ENCODE measurements at regions not wholly inside any gene's neighbourhood (a gene's known extent, or its start where the extent isn't known, plus 50 kb on each side); places are given as distances from the start of the nearest gene placed in this dataset.
"Not testable (repeated sequence)": the region's sequence is repeated elsewhere in the genome, so short reads cannot be mapped to it uniquely, and the experiment has no call there.

DNA sequence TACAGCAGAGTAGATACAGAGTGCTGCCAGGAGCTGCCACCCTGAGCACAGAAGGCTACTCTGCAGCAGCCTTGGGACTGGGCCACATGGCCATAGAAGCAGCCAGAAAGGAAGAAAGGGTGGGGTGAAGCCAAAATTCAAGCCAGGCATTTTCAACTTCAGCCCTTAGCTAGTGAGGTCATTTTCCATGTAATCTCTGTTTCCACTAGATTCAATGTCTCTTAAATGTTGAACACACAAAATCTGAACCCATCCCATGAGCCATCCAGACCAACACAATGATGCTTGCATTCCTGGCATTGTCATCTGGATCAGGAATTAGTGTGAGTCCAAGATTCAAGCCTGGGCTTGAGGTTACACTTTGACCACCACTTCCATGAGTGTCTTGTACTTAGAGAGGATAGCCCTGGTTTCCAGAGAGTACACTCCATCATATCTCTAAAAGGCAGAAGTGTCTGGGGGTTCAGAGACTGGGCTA, 243.6 kb downstream of the OSR1 start:
- no peak for DNase-seq
- POLR2A ChIA-PET: no interaction called here
- Mint-ChIP-seq H3K27ac (no peak overlapping the region), H3K9me3 (peaks cover 4% of the 10 kb centered on the region), H3K36me3 (ENCODE audit: low read depth) (no peaks in the 10 kb centered on the region), H3K4me1 (no peaks in the 10 kb centered on the region), H3K27me3 (no peaks in the 10 kb centered on the region), H3K4me3 (no peak overlapping the region)
- CTCF ChIA-PET: no interaction called here

DNA sequence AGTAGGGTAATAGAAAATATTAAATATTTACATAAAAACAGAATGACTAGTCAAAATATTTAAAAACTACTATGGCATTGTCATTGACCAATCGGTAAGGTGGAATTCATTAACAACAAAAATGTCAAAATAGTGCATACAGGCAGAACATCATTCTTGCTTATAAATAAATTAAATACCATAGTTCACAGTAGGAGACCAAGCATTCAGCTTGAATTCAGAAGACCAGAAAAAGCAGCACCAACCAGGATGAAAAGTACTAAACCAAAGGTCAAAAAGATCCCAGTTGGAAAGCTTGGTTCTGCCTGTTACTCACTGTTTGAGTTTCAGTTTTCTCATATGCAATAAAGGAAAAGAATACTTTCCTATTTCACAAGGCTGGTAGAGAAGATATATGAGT, 244.3 kb downstream of the OSR1 start:
- no peaks in the 10 kb centered on the region for H3K27me3 Mint-ChIP-seq
- no peaks in the 10 kb centered on the region for H3K36me3 Mint-ChIP-seq (ENCODE audit: low read depth)
- no peak overlapping the region for H3K27ac Mint-ChIP-seq
- H3K4me1 Mint-ChIP-seq: no peaks in the 10 kb centered on the region
- CTCF ChIA-PET: no interaction called here
- no peak for DNase-seq
- no peak overlapping the region for H3K4me3 Mint-ChIP-seq
- peaks cover 4% of the 10 kb centered on the region for H3K9me3 Mint-ChIP-seq
- POLR2A ChIA-PET: no interaction called here

- no peak overlapping the region for H3K4me3 Mint-ChIP-seq
- no peak overlapping the region for H3K27ac Mint-ChIP-seq
- ChIA-PET POLR2A (no interaction called here), CTCF (no interaction called here)
- DNase-seq: no peak
- H3K27me3 Mint-ChIP-seq: no peaks in the 10 kb centered on the region
- H3K36me3 Mint-ChIP-seq (ENCODE audit: low read depth): no peaks in the 10 kb centered on the region
- peaks cover 4% of the 10 kb centered on the region for H3K9me3 Mint-ChIP-seq
- H3K4me1 Mint-ChIP-seq: no peaks in the 10 kb centered on the region
These were observed 247.1 kb downstream of the OSR1 start for GRCh38 chr2:19111354-19111753.

DNA sequence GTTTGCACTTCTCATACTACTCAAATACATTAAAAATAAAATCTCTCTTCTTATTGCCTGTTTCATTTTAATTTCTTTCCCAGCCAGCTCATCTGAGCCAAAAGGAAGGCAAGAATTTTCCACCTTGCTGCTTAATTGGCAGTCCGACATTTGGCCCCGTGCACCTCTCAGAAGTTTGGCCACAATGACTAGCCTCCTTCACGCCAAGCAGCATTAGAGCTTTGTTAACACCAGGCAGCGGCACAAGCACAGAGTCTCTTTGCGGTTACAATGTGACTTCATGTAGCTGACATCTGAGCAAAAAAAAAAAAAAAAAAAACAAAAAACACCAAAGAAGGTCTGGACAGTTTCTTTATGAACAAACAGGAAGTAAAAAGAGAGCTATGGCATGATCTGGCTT, 248.9 kb downstream of the OSR1 start:
- CTCF ChIA-PET: no interaction called here
- Mint-ChIP-seq H3K27me3 (no peaks in the 10 kb centered on the region), H3K9me3 (peaks cover 2% of the 10 kb centered on the region), H3K27ac (no peak overlapping the region), H3K4me1 (no peaks in the 10 kb centered on the region), H3K4me3 (no peak overlapping the region), H3K36me3 (ENCODE audit: low read depth) (no peaks in the 10 kb centered on the region)
- POLR2A ChIA-PET: no interaction called here
- no peak for DNase-seq

- CTCF ChIA-PET: no interaction called here
- Mint-ChIP-seq H3K36me3 (ENCODE audit: low read depth) (no peaks in the 10 kb centered on the region), H3K9me3 (peaks cover 2% of the 10 kb centered on the region), H3K27me3 (no peaks in the 10 kb centered on the region), H3K4me1 (no peaks in the 10 kb centered on the region), H3K4me3 (no peak overlapping the region), H3K27ac (no peak overlapping the region)
- POLR2A ChIA-PET: no interaction called here
- no peak for DNase-seq
These were observed 252.0 kb downstream of the OSR1 start for GRCh38 chr2:19106376-19106775.

GRCh38 chr2:19104503-19104902, 253.9 kb downstream of the OSR1 start:
- no peak overlapping the region for H3K4me3 Mint-ChIP-seq
- H3K27me3 Mint-ChIP-seq: no peaks in the 10 kb centered on the region
- POLR2A ChIA-PET: no interaction called here
- no peak overlapping the region for H3K27ac Mint-ChIP-seq
- peaks cover 2% of the 10 kb centered on the region for H3K9me3 Mint-ChIP-seq
- no peaks in the 10 kb centered on the region for H3K4me1 Mint-ChIP-seq
- CTCF ChIA-PET: no interaction called here
- H3K36me3 Mint-ChIP-seq (ENCODE audit: low read depth): no peaks in the 10 kb centered on the region
- DNase-seq: no peak

DNA sequence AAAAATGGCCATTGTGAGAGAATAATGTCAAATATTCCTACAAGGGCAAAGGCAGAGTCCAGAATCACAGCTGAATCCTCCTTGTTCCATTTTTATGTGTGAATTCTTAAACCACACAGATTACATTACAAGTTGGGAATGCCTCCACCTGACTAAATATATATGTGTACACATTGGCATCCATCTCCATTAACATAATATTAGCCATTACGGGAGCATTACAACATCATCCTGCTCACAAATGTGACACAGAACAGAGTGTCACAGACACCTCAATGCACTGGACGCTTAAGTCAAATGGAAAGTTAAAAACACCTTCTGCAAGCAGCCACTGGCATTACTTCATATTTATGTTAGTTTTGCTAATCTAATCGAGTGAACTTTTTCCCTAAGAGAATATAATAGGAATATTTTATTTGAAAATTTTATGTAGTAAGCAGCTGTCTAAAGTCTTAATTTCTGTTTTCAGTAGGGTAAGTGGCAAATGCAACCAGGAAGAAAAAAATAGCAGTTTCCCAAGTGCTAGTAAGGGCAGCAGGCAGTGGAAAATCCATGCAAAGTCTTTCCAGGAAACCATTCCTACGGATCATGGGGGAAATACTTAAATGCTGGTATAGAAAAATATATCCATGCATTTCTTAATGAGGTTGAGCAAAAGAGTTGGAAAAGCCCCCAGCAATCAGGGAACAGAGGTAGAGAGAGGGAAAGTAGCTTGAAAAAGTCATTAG, 255.6 kb downstream of the OSR1 start:
- no peak for DNase-seq
- Mint-ChIP-seq H3K36me3 (ENCODE audit: low read depth) (no peaks in the 10 kb centered on the region), H3K4me3 (no peak overlapping the region), H3K27me3 (no peaks in the 10 kb centered on the region), H3K27ac (no peak overlapping the region), H3K9me3 (peaks cover 2% of the 10 kb centered on the region), H3K4me1 (no peaks in the 10 kb centered on the region)
- ChIA-PET POLR2A (no interaction called here), CTCF (no interaction called here)

GRCh38 chr2:19101968-19102367, 256.5 kb downstream of the OSR1 start:
- Mint-ChIP-seq H3K36me3 (ENCODE audit: low read depth) (no peaks in the 10 kb centered on the region), H3K4me1 (no peaks in the 10 kb centered on the region), H3K27me3 (no peaks in the 10 kb centered on the region), H3K4me3 (no peak overlapping the region), H3K27ac (no peak overlapping the region), H3K9me3 (no peaks in the 10 kb centered on the region)
- CTCF ChIA-PET: no interaction called here
- no peak for DNase-seq
- POLR2A ChIA-PET: no interaction called here

DNA sequence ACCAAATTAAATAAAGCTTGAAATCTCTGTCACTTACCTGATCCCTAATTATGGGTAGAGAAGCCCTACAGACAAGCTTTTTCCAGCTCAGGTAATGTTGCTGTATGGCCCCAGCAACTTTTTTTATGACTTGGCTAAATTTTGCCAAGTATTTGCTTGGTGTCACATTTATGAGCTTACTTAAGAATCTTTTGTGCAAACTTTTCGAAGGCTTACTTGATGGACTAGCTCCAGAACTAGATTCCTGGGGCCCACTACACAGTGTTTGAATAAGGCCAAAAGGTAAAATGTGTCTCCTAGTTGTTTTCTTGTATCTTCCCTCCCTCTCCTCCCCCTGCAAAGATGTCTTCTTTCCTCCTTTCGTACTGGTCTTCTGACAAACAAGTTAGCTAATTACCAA, 257.9 kb downstream of the OSR1 start:
- POLR2A ChIA-PET: no interaction called here
- Mint-ChIP-seq H3K27me3 (no peaks in the 10 kb centered on the region), H3K36me3 (ENCODE audit: low read depth) (no peaks in the 10 kb centered on the region), H3K4me1 (no peaks in the 10 kb centered on the region), H3K27ac (no peak overlapping the region), H3K9me3 (no peaks in the 10 kb centered on the region), H3K4me3 (no peak overlapping the region)
- CTCF ChIA-PET: interaction anchor here (0.5 kb wide), 1 partner anchor 25 kb away, joined by 3 read pairs; no protein-coding TSS in a partner anchor
- no peak for DNase-seq

GRCh38 chr2:19099181-19099580, 259.2 kb downstream of the OSR1 start:
- no peak overlapping the region for H3K27ac Mint-ChIP-seq
- no peak overlapping the region for H3K4me3 Mint-ChIP-seq
- H3K9me3 Mint-ChIP-seq: no peaks in the 10 kb centered on the region
- H3K27me3 Mint-ChIP-seq: no peaks in the 10 kb centered on the region
- no peaks in the 10 kb centered on the region for H3K36me3 Mint-ChIP-seq (ENCODE audit: low read depth)
- H3K4me1 Mint-ChIP-seq: no peaks in the 10 kb centered on the region
- DNase-seq: no peak
- CTCF ChIA-PET: no interaction called here
- POLR2A ChIA-PET: no interaction called here

- Mint-ChIP-seq H3K9me3 (no peaks in the 10 kb centered on the region), H3K27ac (no peak overlapping the region), H3K27me3 (no peaks in the 10 kb centered on the region), H3K4me1 (no peaks in the 10 kb centered on the region), H3K36me3 (ENCODE audit: low read depth) (no peaks in the 10 kb centered on the region), H3K4me3 (no peak overlapping the region)
- no peak for DNase-seq
- ChIA-PET CTCF (no interaction called here), POLR2A (no interaction called here)
These were observed 259.8 kb downstream of the OSR1 start for GRCh38 chr2:19098467-19099160.

GRCh38 chr2:19089476-19089875, 268.9 kb downstream of the OSR1 start:
- DNase-seq; H3K9me3 Mint-ChIP-seq; H3K27me3 Mint-ChIP-seq; CTCF ChIA-PET; H3K27ac Mint-ChIP-seq; POLR2A ChIA-PET; H3K4me1 Mint-ChIP-seq; H3K4me3 Mint-ChIP-seq; H3K36me3 Mint-ChIP-seq (ENCODE audit: low read depth): not testable (repeated sequence)

DNA sequence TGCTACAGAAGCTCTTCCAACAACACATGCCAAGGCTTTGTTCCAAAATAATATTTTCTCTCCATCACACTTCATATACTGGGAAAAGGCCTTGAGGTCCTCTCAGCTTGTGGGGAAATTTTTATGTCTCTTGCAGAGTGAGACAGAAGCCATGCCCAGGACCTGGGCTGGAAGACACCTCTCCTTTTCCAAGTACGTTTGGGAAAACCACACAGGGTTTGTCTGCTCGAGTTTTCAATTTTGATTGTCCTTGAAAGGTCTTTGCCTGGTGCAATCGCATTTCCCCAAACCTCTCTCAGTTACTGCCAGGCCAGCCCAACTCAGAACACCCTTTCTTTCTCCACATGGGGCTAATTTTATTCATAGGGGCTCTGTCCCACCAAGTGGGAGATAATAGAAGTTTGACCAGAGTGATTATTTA, 272.2 kb downstream of the OSR1 start:
- no peaks in the 10 kb centered on the region for H3K36me3 Mint-ChIP-seq (ENCODE audit: low read depth)
- no peak overlapping the region for H3K4me3 Mint-ChIP-seq
- ChIA-PET POLR2A (no interaction called here), CTCF (no interaction called here)
- DNase-seq: no peak
- H3K27ac Mint-ChIP-seq: no peak overlapping the region
- no peaks in the 10 kb centered on the region for H3K27me3 Mint-ChIP-seq
- no peaks in the 10 kb centered on the region for H3K4me1 Mint-ChIP-seq
- peaks cover 6% of the 10 kb centered on the region for H3K9me3 Mint-ChIP-seq

GRCh38 chr2:19078709-19079108, 279.7 kb downstream of the OSR1 start:
- Mint-ChIP-seq H3K36me3 (ENCODE audit: low read depth) (no peaks in the 10 kb centered on the region), H3K27ac (no peak overlapping the region), H3K4me3 (no peak overlapping the region), H3K27me3 (no peaks in the 10 kb centered on the region), H3K4me1 (no peaks in the 10 kb centered on the region), H3K9me3 (peaks cover 2% of the 10 kb centered on the region)
- ChIA-PET CTCF (no interaction called here), POLR2A (no interaction called here)
- no peak for DNase-seq
